ENCODE measurements at regions not wholly inside any gene's neighbourhood (a gene's known extent, or its start where the extent isn't known, plus 50 kb on each side); places are given as distances from the start of the nearest gene placed in this dataset.

GRCh38 chr12:65517656-65518210 is 239.2 kb downstream of the MSRB3 start:
- no peak for DNase-seq (ENCODE audit: low read depth in 2 of 2)

- no peak for DNase-seq (ENCODE audit: low read depth in 2 of 2)
Measured at GRCh38 chr12:65518771-65519170, 240.3 kb downstream of the MSRB3 start.

GRCh38 chr12:65520658-65521057 is 242.2 kb downstream of the MSRB3 start:
- DNase-seq (ENCODE audit: low read depth in 2 of 2): no peak

DNA sequence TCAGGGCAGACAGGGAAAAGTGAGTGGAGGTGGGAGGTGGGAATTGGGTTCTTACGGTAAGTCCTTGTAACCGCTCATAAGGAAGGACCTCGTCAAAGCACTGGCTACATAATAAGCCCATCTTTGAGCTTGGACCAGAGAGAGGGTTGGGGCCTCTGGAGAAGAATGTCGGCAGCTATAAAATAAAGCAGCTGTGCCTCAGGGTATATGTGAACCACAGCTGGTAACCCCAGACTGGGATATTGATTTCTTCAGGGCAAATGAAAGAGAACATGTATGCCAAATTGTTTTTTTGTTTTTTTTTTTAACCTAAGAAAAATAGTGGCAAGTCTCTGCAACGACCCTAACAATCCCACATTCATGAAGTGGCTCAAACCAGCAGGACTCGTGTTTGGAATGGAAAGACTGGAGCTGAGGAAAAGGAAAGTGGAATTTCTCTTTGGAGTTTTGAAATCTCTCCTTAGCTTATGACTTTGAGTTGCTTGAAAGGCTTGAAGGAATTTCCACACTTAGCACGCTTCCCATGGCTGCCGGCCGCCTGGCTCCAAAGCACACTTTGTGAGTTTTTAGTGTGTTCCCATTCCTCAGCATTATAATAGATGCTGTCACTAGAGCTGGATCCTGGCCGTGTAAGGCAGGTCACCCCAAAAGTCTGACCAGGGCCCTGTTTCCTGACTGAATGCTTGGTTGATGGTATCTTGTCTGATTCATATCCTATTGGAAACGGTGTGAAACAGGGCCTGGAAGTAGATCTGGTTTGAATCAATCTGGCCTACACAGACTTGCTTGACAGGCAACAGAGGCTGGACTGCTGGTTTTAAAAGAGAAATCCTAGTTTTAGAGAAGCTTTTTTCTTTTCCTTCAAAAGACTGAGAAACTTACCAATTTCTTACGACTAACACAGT is 244.7 kb downstream of the MSRB3 start:
- no peak for DNase-seq (ENCODE audit: low read depth in 2 of 2)

GRCh38 chr12:65524666-65525065 is 246.2 kb downstream of the MSRB3 start:
- no peak for DNase-seq (ENCODE audit: low read depth in 2 of 2)

- no peak for DNase-seq (ENCODE audit: low read depth in 2 of 2)
Measured at GRCh38 chr12:65525491-65526141, 247.1 kb downstream of the MSRB3 start.

DNA sequence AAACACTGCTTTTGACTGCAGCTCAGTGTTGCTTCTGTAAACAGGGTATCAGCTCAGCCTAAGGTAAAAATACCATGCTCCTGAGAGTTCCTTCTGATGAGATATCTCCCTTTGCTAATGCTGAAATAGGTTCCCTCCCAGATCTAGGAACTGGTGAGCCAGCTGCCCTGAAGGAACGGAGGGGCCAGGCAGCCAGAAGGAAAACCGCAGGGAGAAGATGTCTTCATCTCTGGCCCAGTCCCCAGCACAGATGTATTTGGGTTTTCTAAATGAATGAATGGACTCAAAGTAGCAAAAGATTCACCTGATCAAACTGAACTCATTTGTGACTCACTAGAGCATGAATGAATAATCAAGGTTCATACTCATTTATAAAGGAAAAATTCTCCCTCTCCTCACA is 247.8 kb downstream of the MSRB3 start:
- no peak for DNase-seq (ENCODE audit: low read depth in 2 of 2)

DNA sequence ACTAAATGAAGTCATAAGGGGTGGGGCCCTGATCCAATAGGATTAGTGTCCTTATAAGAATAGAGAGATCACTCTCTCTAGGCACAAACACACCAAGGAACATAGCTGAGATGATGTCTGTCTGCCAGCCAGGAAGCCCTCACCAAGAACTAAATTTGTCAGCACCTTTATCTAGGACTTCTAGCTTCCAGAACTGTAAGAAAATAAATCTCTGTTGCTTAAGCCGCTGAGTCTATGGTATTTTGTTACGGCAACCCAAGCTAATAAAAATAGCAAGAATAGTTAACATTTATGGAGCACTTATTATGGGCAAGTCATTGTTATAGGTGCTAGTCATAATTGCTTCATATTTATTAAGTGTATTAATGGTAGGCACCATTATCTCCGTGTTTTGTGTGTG is 249.6 kb downstream of the MSRB3 start:
- no peak for DNase-seq (ENCODE audit: low read depth in 2 of 2)

- no peak for DNase-seq (ENCODE audit: low read depth in 2 of 2)
Measured at GRCh38 chr12:65529106-65529505, 250.6 kb downstream of the MSRB3 start.

- no peak for DNase-seq (ENCODE audit: low read depth in 2 of 2)
Measured at GRCh38 chr12:65529771-65530435, 251.4 kb downstream of the MSRB3 start.

DNA sequence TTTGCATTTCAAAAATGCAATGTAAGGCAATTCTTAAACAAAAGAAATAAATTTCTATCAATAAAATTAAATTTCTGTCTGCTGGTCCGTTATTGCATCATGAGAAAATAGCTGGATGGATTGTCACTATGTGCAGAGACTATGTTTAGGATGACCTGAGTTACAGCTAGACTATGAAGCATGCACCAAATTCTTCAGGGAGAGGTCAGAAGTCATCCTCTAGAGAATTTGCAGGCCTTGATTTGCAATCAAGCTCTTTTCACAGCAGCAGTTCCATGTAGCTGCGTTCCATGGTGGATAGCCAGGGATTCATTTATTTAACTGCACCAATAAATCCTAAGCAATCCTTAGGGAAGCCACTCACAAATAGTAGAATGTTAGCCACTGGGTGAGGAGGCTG is 253.7 kb downstream of the MSRB3 start:
- DNase-seq (ENCODE audit: low read depth in 2 of 2): no peak

- DNase-seq (ENCODE audit: low read depth in 2 of 2): no peak
Measured at GRCh38 chr12:65532764-65533163, 254.3 kb downstream of the MSRB3 start.

GRCh38 chr12:65533177-65533883 is 254.8 kb downstream of the MSRB3 start:
- no peak for DNase-seq (ENCODE audit: low read depth in 2 of 2)

DNA sequence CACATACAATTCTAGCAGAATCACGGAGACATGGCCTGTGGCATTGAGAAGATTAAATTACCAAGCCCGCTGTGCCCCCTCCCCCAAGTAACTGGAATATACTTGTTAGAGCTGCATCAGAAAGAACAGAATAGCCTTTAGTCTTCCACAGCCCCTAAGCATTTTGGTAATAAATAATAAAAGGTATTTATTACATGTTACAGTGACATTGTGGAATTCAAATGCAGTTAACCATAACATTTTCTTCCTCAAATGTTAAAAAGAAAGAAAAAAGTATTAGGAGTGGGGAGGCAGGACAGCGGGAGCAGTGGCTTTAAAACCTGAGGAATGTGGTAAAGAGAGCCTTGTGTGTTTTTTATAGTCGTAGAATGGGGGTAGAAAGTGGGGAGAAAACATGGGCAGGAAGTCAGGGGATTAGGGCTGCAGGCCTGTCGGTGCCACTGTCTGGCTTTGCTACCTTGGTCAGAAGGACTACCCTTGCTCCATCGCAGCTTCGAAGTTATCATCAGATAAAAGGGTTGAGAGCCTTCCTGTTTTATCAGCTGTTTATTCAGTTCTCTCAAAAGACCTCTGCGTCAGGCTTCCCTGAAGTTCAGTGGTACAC is 255.9 kb downstream of the MSRB3 start:
- no peak for DNase-seq (ENCODE audit: low read depth in 2 of 2)

DNA sequence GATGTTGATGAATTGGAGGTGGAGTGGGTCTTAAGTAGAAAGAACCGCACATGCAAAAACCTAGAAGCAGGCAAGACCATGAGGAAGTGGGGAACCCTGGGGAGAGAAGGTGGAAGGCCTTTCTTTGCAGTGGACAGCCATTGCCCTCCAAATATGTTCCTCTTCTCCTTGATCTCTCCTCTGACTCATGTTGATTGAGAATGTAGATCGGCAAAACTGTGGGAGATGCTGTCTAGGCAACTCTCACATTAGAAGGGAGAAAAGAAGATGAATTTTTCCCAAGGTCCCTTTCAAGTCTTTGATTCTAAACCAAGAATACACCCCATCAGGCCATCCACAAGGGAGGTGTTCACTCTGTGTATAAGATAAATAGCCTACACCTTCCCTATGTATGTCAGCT is 257.5 kb downstream of the MSRB3 start:
- DNase-seq (ENCODE audit: low read depth in 2 of 2): no peak

GRCh38 chr12:65536351-65536750 is 257.9 kb downstream of the MSRB3 start:
- no peak for DNase-seq (ENCODE audit: low read depth in 2 of 2)

DNA sequence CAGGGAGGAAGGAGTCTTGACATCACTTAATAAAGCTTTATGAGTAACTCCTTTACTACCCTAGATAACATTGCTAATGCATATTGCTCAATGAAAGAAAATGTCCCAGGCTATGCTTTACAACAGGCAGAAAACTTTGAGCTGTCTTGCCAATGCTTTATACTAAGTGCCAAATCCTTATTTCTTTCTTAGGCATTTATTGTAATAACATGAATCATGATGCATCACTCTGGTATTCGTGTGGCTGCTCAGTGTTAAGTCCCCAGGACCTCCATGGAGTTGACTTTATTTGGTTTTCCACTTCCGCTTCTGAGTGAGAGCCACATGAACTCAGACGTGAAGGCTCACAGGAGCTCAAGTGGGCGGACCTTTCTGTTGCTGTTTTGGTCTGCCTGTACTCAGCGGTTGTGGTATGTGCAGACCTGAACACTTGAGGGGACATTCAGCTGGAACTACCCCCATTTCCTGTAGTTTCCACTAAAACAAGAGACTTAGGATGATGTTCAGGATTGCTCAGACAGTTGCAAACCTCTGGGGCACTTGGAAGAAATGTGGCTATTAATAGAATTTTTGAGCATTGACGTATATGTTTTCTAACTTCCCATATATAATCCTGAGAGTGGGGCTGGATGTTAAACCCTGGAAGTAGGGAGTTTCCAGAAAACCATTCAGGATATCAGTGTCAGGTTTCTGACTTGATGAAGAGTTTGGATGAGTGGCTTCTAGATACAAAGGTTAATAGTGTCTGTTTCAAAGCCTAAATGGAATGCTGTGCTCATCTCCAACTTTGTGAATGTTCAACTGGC is 258.6 kb downstream of the MSRB3 start:
- no peak for DNase-seq (ENCODE audit: low read depth in 2 of 2)

- DNase-seq (ENCODE audit: low read depth in 2 of 2): no peak
Measured at GRCh38 chr12:65537978-65538377, 259.5 kb downstream of the MSRB3 start.

DNA sequence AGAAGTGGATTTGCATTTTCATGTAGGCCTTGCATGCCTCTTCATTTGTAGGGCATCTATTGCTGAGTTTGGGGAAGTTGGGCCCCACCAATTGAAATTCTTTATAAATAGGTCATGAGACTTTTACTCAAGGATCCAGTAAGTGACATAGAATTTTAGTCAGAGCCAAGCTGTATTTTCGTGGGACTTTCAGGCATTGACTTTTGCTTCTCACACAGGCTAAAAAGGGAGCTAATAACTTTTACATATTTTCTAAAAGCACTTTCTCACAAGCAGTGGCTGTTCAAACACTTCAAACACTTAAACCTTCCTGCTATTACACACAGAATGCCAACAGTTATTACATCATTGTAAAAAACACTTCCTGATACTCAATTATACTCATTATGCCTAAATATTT is 260.5 kb downstream of the MSRB3 start:
- no peak for DNase-seq (ENCODE audit: low read depth in 2 of 2)

- no peak for DNase-seq (ENCODE audit: low read depth in 2 of 2)
Measured at GRCh38 chr12:65540140-65540539, 261.7 kb downstream of the MSRB3 start.

- DNase-seq (ENCODE audit: low read depth in 2 of 2): no peak
Measured at GRCh38 chr12:65546528-65546927, 268.0 kb downstream of the MSRB3 start.

Measured in stimulated activated CD8-positive, alpha-beta memory T cell treated with anti-CD3 and anti-CD28 coated beads, Interleukin-2, amount 100 ng/mL, for 1 hour (primary cell).